ENCODE measurements at regions not wholly inside any gene's neighbourhood (a gene's known extent, or its start where the extent isn't known, plus 50 kb on each side); places are given as distances from the start of the nearest gene placed in this dataset.

GRCh38 chr7:25333296-25333928 is 105.1 kb upstream of the NPVF start:
- H4K20me1 ChIP-seq (ENCODE audit: insufficient read depth, low read length), result no peaks in the 10 kb centered on the region
- H3K27me3 ChIP-seq (ENCODE audit: low read depth, low read length), result no peaks in the 10 kb centered on the region
- no peaks in the 10 kb centered on the region for H3K9me3 ChIP-seq (ENCODE audit: insufficient read depth, low read length)
- H3K79me2 ChIP-seq (ENCODE audit: low read length), result no peaks in the 10 kb centered on the region
- no peak overlapping the region for H2AFZ ChIP-seq (ENCODE audit: low read depth, low read length)
- no peak for TF ChIP-seq CTCF (IDR thresholded peaks at IDR 0.05; ENCODE audit: low read depth, low read length)
- no peak for TF ChIP-seq EZH2phosphoT487 (IDR thresholded peaks at IDR 0.05; ENCODE audit: low read depth)
- no peak overlapping the region for H3K4me3 ChIP-seq (ENCODE audit: low read length)
- H3K27ac ChIP-seq (ENCODE audit: low read length), result no peak overlapping the region
- H3K4me2 ChIP-seq (ENCODE audit: low read length), result no peak overlapping the region
- H3K9ac ChIP-seq (ENCODE audit: low read length), result no peak overlapping the region
- no peaks in the 10 kb centered on the region for H3K36me3 ChIP-seq (replicated peaks; ENCODE audit: low read depth, low read length)
- H3K4me1 ChIP-seq (ENCODE audit: low read length), result no peaks in the 10 kb centered on the region

- Histone ChIP-seq H3K4me2 (ENCODE audit: low read length) (no peak overlapping the region), H3K9ac (ENCODE audit: low read length) (no peak overlapping the region), H3K9me3 (ENCODE audit: insufficient read depth, low read length) (no peaks in the 10 kb centered on the region), H3K4me1 (ENCODE audit: low read length) (peaks cover 7% of the 10 kb centered on the region), H3K27me3 (ENCODE audit: low read depth, low read length) (peaks cover 21% of the 10 kb centered on the region), H3K79me2 (ENCODE audit: low read length) (no peaks in the 10 kb centered on the region), H2AFZ (ENCODE audit: low read depth, low read length) (no peak overlapping the region), H3K36me3 (replicated peaks; ENCODE audit: low read depth, low read length) (no peaks in the 10 kb centered on the region), H3K4me3 (ENCODE audit: low read length) (no peak overlapping the region), H4K20me1 (ENCODE audit: insufficient read depth, low read length) (no peaks in the 10 kb centered on the region), H3K27ac (ENCODE audit: low read length) (no peak overlapping the region)
- no peak for TF ChIP-seq EZH2phosphoT487 (IDR thresholded peaks at IDR 0.05; ENCODE audit: low read depth)
- TF ChIP-seq CTCF (IDR thresholded peaks at IDR 0.05; ENCODE audit: low read depth, low read length), result no peak
Measured at GRCh38 chr7:25347360-25348066, 119.2 kb upstream of the NPVF start.

- TF ChIP-seq CTCF (IDR thresholded peaks at IDR 0.05; ENCODE audit: low read depth, low read length) (no peak), EZH2phosphoT487 (IDR thresholded peaks at IDR 0.05; ENCODE audit: low read depth) (no peak)
- H3K36me3 ChIP-seq (replicated peaks; ENCODE audit: low read depth, low read length), result no peaks in the 10 kb centered on the region
- H3K27me3 ChIP-seq (ENCODE audit: low read depth, low read length), result peaks cover 21% of the 10 kb centered on the region
- H4K20me1 ChIP-seq (ENCODE audit: insufficient read depth, low read length), result no peaks in the 10 kb centered on the region
- H2AFZ ChIP-seq (ENCODE audit: low read depth, low read length), result no peak overlapping the region
- H3K4me2 ChIP-seq (ENCODE audit: low read length), result no peak overlapping the region
- no peak overlapping the region for H3K27ac ChIP-seq (ENCODE audit: low read length)
- no peak overlapping the region for H3K4me3 ChIP-seq (ENCODE audit: low read length)
- no peaks in the 10 kb centered on the region for H3K9me3 ChIP-seq (ENCODE audit: insufficient read depth, low read length)
- H3K79me2 ChIP-seq (ENCODE audit: low read length), result no peaks in the 10 kb centered on the region
- H3K9ac ChIP-seq (ENCODE audit: low read length), result no peak overlapping the region
- peaks cover 13% of the 10 kb centered on the region for H3K4me1 ChIP-seq (ENCODE audit: low read length)
Measured at GRCh38 chr7:25348104-25348503, 119.8 kb upstream of the NPVF start.

- Histone ChIP-seq H3K36me3 (replicated peaks; ENCODE audit: low read depth, low read length) (no peaks in the 10 kb centered on the region), H4K20me1 (ENCODE audit: insufficient read depth, low read length) (no peaks in the 10 kb centered on the region)
Measured at GRCh38 chr7:25349283-25350017, 121.2 kb upstream of the NPVF start.

More at GRCh38 chr7:25349283-25350017, 121.2 kb upstream of the NPVF start:
- Histone ChIP-seq H3K4me3 (ENCODE audit: low read length) (no peak overlapping the region), H3K27ac (ENCODE audit: low read length) (no peak overlapping the region), H2AFZ (ENCODE audit: low read depth, low read length) (no peak overlapping the region), H3K4me2 (ENCODE audit: low read length) (no peak overlapping the region), H3K4me1 (ENCODE audit: low read length) (peaks cover 26% of the 10 kb centered on the region), H3K9ac (ENCODE audit: low read length) (no peak overlapping the region), H3K27me3 (ENCODE audit: low read depth, low read length) (peaks cover 13% of the 10 kb centered on the region), H3K79me2 (ENCODE audit: low read length) (no peaks in the 10 kb centered on the region), H3K9me3 (ENCODE audit: insufficient read depth, low read length) (no peaks in the 10 kb centered on the region)
- TF ChIP-seq CTCF (IDR thresholded peaks at IDR 0.05; ENCODE audit: low read depth, low read length), result no peak

Measured in OCI-LY3 (cell line).